RPMI8226 (cell line): ENCODE measurements at regions not wholly inside any gene's neighbourhood (a gene's known extent, or its start where the extent isn't known, plus 50 kb on each side); places are given as distances from the start of the nearest gene placed in this dataset.

Source experiments
- DNase-seq: peaks from one replicate; pipeline ENCODE4 v3.0.0-alpha.2; 2015

DNA sequence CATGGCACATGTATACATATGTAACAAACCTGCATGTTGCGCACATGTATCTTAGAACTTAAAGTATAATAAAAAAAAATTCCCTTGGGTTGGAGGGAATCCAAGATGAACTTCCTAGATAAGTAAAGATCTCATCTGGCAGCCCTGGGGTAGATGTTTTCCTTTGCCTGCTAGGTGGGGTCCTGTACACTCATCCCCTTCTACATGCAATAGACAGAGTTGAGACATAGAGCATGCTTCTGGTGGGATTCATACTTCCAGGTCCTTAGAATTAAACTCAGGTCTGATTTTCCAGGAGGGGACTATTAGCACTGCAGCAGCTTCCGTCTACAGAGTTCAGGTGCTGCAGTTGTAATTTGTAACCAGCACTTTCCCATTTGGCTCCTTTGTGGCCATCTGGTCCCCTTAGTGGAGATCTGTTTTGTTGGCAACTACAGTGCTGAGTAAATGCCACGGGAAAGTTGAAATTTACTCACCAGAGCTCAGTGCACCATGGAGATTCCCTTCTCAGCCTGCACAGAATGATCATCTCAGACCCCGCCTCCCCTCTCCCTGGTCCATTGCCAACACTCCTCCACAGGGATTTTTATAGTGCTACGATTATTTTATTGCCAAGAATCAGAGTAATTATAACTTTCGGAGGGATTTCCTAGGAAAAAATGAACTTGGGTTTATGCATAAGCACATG lies 220.1 kb upstream of the E2F8 start:
- no peak for DNase-seq

DNA sequence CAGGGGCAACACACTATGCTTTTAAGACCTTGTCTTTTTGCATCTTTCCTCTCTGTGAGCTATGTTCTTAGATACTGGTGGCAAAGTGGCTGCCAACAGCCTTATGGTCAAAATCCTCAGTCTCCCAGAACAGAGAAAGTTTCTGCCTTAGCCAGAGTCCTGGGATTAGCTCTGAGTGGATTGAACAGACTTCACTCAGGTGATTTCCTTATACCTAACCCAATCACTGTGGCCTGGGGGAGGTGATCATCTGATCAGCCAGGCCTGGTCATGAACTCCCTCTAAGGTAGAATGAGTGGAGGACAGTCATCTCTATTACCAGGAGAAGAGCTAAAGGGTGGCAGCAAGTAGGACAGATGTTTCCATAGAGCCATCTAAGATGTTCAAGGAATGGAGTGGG lies 218.5 kb upstream of the E2F8 start:
- DNase-seq, result no peak

DNA sequence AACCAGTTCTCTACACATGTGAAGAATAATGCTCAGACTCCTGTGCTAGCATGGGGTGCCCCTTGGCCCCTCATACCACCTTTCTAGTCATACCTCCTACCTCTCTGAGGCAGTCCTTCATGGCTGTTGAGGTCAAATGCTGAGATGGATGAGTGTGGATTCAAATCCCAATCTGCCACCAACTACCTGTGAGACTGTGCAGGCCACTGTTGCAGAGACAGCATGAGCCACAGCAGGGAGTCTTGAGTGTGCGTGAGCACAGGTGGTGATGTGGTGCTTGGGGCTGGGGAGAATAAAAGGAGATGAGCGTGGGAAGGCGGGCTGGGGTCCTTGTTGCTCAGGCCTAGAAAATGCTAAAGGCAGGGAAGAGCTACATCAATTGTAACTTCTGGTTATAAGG lies 218.0 kb upstream of the E2F8 start:
- no peak for DNase-seq

DNA sequence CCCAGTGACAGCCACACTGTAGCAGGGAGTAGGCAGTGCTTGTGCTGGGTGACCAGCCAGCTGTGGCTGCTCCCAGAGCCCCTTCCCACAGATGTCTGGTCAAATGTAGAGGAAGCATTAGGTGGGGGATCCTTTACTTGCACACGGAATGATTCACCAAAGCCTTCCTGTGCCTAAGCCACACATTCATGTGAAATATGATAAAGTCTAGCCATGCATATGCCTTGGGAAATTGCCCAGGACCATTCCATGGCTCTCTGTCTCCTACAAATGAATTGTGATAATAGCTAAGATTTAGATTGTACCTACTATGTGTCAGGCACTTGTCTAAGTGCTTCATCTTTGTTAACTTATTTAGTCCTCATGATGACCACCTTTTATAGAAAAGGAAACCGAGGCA lies 217.5 kb upstream of the E2F8 start:
- no peak for DNase-seq

DNA sequence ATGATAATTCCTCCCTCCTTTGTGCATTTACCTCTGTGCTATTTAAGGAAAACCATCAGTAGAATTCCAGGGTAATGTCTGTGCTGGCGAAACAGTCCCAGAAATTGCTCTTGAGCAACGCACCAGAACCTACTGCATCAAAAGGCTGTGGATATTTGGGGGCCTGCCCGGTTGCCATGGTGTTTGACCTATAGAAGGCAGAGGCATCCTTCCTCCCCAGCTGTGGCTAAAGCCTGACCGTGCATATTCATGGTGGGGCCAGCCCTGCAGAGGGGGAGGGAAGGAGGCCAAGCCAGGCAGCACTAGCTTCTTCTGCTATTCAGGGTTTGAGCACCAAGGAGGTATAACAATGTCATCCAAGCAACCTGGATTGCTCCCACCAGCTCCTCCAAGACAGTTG lies 215.0 kb upstream of the E2F8 start:
- DNase-seq, result peak; percentile 91

DNA sequence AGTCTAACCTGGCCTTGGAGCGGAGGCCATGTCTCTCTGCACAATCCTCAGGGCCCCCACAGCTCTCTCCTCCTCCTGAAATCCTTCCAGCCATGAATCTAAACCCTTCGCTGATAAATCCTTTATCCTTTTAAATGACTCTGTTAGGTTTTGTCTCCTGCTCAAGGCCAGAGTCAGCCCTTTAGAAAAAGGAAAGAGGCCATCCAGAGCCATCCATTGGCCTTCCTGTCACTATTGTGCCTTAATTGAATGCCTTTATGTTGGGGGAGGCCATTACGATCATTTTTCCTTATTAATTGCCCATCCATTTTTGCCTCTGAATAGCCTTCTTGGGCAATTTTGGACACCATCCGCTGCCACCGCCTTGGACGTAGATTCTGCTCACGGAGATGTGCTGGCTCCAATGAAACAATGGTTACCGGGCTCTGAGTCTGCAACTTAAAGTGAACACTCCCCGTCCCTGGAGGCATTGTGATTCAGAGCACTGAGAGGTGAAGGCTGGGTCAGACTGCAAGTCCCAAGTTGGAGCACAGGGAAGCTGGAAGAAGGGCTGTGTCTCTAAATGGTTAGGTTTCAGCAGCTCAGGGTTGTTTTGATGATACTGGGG lies 213.0 kb upstream of the E2F8 start:
- no peak for DNase-seq

DNA sequence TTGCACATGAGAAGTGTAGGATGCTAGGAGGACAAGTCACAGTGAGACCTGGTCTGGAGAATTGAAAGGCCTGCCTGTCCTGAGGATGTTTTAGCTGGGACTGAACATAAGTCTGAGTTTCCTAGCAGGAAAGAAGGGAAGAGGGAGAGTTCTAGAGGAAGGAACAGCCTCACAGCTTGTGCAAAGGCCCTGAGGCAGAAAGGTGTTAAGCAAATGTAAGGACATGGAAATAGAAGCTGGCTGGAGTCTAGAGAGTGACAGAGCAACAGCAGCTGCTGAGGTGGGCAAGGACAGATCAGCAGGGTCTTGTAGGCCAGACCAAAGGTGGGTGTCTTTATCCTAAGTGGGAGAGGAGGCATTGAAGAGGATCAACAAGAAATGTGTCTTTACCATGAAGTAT lies 210.9 kb upstream of the E2F8 start:
- DNase-seq, result no peak

DNA sequence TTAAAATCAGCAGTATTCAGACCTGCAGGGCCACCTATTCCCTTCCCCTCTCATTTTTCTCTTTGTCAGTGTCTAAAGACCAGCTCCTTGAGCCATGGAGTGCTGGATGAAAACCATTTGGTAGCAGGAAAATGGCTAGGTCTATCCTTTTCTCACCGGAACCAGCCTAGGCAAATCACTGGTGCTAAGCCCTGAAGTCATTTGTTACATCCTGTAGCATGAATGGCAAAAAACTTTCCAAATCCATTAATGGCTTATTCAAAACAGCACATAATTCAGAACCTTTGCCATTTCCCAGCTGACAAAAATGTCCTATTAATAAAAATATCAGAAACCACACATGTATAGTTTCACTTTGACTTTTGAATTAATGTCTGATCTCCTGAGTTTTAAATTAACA lies 209.5 kb upstream of the E2F8 start:
- DNase-seq, result no peak

DNA sequence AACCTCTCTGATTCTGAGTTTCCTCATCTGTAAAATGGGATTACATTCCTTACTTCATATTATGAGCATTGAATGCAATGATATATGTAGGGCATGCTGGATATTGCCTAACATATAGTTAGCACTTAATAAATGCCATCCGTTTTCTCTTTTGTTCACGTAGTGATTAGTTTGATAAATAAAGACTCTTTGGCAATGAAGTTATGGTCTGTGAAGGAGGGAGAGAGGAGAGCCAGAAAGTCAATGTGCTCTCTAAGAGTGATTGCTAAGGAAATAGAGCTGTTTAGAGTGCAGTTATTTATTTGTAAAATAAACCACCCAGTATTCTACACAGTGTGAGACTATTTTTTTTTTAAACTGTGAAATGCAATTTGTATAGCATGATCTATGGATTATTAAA lies 207.9 kb upstream of the E2F8 start:
- no peak for DNase-seq

DNA sequence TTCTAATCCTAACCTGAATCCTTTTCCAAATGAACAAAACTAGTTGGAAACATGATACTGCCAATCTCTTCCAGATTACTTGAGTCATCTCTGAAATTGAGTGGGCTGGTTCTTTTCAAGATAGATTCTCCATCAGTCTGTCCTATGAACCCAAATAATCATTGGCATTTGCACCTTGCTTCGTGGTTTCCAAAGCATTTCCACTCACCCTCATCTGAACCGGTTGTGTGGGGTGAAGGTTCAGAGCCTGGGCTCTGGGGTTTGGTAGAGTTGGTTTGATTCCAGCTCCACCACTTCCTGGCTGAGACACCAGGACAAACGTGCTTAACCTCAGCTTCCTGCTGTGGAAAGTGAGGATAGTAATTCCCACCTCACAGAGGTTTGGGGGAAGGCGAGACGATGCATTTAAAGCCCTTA lies 206.4 kb upstream of the E2F8 start:
- DNase-seq, result no peak

DNA sequence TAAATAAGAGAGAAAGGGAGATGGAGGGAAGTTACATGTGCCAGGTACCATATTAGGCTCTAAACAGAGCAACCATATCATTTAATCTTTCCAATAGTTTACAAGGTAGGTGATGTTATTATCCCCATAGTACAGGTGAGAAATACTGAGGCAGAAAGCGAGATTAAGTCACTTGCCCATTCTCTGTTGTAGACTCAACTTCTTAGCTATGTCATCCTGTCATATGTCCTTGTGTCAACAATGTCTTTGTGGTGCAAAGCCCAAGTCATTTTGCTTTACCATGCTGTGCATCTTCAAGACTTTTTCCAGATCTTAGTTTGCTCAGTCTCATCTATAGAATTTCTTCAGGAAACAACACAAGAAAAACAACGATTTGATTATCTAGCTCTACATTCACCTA lies 205.0 kb upstream of the E2F8 start:
- DNase-seq, result no peak

DNA sequence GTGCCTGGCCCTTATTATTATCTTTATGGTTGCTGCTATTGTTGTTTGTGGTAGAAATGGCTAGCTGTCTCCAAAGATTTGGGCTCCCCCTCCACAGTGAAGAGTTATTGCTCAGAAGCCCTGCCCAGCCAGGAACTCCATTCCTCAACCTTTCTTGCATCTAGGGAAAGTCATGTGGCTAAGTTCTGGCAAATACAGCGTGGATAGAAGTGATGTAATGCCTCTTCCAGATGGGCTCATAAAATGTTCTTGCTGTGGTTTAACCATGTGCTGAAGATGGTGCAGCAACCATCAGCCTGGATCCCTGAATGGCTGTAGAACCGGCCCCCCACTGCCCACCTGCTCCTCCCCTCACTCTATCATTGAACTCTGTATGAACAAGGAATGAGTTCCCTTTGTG lies 203.5 kb upstream of the E2F8 start:
- no peak for DNase-seq

DNA sequence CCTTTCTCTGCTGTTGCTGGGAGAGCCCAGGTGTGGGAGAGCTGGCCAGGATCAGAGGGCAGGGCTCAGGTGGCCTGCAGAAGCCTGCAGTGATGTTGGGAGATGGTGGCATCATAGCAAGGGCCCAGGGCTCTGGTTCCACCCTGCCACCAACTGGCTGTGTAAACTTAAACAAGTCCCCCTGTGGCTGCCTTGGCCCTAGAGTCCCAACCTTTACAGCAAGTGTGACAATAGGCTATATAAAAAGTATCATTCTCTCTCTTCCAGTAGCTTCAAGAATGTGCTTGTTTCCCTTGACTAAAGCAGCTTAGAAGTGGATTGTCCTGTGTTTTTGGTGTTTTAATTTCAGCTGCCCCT lies 201.8 kb upstream of the E2F8 start:
- DNase-seq, result no peak

DNA sequence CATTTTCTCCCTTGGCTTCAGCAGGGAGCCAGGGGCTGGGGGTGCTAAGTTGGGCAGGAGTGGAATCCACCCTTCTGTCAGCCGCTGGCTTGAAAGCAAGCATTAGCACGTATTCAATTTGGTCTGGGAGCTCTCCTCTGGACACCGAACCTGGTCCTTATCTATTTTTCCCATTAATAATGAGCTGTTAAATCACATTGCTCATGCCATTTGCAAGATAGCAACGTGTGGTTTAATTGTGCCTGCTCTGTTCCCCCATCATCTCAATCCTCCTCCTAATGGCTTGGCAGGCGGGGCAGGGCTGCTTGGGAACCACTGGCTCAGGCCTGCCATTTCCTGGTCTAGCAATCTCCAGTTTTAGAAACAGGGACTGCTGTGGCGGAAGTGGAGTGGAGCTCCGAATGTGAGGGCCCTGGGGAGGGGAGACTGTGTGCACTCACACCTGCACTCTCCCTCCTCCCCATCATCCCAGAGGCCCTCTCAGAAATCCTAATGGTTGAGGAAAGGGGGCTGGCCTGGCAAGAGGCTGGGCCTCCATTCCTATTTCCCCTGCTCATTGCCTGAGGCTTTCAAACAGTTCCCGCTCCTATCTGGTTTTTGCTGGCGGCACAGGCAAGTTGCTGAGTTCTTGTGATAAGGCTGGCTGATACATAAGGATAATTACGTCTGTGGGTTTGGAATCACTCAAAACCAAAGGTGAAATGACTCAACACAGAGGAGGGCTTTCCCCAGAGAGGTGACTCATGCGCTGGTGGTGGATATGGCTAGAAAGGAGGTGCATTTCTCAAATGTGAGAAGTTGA lies 201.2 kb upstream of the E2F8 start:
- peak; percentile 86 for DNase-seq

DNA sequence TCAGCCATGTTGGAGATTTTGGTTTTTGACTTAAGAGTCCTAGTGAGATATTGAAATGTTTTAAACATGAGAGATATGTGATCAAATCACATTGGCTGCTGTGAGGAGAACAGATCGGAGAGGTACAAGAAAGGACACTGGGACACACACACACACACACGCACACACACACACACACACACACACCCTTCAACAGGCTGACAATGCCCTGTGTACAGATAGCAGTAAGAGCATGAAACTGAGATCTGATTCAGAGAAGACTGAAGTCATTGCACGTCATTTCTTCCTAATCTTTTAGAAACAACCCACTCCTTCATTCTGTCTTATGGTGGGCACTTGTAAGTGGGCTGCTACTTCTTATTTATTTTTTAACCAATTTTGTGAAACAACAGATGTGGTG lies 200.5 kb upstream of the E2F8 start:
- no peak for DNase-seq

DNA sequence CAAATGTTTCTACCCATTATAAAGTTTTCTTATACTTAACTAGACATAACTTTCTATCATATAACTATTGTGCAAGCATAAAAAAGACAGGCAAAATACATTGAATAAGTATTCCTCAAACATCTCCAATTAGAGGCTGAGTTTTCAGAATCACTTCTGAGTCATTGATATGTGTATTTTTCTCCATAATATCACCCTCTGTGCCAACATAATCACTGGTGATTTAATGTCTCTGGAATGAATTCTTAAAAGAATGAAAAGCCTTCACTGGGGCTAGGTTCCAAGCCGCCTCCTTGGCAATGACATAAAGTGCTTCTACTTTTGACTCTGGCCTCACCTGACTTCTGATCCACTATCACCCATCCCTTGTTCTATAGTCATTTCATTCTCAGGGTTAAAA lies 197.0 kb upstream of the E2F8 start:
- no peak for DNase-seq

DNA sequence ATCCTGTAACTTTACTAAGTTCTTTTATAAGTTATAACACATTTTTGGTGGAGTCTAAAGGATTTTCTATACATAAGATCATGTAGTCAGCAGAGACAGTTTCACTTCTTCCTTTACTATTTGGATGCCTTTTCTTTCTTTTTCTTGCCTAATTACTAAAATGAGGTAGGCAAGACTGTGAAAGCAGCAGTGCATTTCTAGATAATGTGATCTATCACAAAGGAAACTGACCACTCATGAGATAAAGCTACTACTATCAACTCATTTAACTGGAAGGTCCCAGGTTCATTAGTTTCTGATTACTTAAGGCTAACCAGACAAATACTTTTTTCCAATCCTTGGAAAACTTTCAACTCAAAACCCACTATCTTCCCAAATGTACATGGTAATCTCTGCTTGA lies 196.2 kb upstream of the E2F8 start:
- DNase-seq, result peak; percentile 31

DNA sequence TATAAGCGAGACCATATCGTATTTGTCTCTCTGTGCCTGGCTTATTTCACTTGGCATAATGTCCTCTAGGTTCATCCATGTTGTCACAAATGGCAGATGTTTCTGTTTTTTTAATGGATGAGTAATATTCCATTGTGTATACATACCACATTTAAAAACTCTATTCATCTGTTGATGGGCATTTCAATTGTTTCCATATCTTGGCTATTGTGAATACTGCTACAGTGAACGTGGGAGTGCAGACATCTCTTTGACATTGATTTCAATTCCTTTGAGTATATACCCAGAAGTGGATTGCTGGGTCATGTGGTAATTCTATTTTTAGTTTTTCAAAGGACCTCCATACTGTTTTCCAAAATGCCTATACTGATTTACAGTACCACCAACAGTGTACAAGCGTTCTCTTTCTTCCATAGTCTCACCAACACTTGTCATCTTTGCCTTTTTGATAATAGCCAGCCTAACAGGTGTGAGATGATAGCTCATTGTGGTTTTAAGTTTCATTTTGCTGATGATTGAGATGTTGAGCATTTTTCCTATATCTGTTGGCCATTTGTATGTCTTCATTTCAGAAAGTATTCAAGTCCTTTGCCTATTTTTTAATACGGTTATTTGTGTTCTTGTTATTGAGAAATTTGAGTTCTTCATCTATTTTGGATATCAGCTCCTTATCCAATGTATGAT lies 194.7 kb upstream of the E2F8 start:
- no peak for DNase-seq

DNA sequence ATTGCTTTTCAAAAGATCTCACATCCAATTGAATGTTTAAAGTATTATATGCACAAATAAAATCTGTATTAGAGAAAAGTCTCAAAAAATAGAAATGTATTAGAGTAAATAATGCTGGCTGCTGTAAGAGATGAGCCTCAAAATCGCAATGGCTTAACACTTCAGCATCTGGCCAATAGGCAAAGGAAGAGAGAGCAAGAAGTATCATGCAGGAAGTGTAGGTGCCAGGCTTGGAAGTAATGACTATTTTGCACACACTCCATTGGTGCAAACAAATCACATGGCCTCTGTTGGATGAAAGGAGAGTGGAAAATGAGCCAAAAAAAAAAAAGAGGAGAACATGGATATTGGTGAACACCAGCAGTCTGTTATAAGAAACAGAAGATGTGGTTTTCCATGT lies 193.0 kb upstream of the E2F8 start:
- peak; percentile 42 for DNase-seq

DNA sequence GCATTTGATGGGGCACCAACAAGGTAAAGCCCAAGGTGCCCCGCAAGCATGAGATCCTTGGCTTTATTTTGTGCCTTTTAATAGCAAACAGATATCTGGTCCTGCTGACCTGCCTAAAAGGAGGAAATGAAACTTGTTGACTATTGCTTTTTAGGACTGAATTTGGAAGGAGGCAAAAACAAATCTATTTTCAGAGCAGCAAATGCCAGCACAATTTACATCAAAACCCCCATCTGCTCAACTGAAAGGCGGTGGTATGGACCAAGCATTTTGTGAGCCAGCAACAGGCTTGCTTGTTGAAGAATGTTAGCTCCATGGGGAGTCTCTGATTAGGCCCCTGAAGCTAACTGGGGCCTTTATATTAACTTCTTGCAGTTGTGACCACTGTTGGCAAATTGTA lies 192.6 kb upstream of the E2F8 start:
- peak; percentile 84 for DNase-seq

DNA sequence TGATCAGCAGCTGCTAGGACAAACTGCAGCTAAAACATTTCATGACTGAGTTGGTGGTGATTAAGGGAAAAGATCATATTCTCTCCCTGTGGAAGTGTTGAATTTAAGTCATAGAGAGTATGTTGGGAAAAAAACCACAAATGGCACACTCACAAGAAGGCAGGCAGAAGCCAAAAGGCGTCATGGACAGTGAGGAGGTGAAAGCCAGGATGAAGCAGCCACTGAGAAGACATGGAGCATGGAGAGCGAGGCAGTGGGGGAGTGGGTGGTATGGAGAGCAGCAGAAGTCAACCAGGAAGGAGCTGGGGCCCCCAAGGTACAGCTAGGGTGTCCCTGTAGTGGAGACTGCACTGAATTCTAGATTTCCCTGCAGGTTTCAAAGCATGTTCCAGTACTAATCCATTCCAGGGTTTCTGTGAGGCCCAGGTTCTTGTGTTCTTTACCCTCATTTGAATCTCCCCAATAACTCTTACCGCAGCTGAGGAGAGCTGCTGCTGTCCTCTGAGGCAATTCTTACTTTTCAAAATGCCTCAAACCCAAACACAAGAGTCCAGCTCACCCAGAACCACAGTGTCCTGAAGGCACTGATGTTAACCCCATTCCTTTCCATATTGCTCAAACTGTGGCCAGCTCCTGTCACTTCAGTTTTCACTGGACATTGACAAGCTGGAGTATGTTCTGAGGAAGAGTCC lies 191.8 kb upstream of the E2F8 start:
- DNase-seq, result peak; percentile 77

DNA sequence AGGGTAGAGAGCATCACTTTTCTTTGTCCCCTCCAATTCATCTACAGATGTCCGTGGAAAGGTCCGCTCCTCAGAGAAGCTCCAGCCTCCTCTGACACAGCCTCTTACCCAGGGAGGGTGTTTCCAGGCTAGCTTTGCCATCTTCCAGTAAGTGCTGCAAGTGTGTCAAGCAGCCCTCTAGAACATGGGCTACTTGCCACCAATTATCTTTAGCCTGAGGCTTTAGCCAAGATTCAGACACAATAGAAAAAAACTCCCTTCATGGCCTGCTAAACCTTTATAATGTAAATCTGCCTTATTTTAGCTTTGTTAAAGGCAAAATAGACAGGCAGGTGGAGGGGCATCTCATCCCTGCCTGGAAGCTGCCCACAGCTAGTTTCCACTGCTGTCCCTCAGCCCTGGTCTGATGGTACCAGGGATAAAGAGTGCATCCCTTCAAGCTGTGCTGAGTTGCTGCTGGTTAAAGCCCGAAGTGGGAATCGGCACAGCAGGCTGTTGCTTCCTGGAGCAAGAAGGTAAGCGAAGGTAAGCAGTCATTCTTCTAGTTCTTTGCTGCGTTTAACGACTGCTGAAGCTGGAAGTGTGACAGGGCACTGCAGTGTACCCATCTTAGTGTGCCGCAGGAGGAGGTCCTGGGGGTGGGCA lies 190.1 kb upstream of the E2F8 start:
- no peak for DNase-seq

DNA sequence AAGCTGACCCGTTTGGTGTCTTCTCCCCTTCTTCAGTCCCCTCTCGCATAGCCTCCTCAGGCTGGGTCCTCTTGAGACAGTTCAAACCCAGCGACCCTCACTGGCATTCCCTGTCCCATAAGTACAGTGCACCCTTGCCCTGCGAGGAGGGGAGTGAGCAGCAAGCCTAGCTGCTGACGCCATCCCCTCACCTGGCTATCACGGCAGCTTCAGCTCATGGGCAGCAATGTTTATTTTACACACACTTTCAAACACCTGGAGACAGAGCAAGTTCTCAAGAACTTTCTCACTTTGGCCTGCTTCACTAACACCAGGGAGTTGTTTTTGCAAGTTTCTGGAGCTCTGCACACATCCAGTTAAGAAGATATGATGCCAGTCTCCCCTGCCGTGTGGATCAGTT lies 189.6 kb upstream of the E2F8 start:
- peak; percentile 47 for DNase-seq
